GM18868 (cell line): ENCODE measurements at regions not wholly inside any gene's neighbourhood (a gene's known extent, or its start where the extent isn't known, plus 50 kb on each side); places are given as distances from the start of the nearest gene placed in this dataset.
A peak's percentile ranks its signal among the peaks of the same experiment; 100 is the strongest.

Experiments used
- ATAC-seq: cut with Tn5 transposase; IDR thresholded peaks from one replicate; pipeline ENCODE4 v1.9.1; 2021; ENCODE audit warnings: mild to moderate bottlenecking, moderate library complexity; ENCODE audit not compliant: unreplicated experiment

GRCh38 chr11:119522609-119523008, 99.6 kb upstream of the THY1 start:
- no peak for ATAC-seq

DNA sequence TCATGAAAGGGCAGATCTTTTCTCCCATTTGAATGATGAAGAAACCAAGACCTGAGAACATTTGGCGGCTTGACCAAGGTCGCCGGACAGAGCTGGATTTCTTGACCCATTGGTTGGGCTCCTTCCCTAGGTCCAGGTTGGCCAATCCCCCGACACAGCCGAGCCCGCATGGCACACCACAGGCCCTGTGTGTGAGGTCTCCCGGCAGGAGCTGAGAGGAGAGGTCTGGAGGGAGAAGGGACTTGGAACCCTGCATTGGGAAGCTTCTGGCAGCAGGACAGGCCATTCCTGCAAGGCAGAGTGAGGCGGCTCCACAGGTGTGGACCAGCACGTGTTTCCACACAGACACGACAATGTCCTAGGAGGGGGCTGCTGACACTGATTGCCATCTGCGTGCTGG, 98.6 kb upstream of the THY1 start:
- no peak for ATAC-seq

DNA sequence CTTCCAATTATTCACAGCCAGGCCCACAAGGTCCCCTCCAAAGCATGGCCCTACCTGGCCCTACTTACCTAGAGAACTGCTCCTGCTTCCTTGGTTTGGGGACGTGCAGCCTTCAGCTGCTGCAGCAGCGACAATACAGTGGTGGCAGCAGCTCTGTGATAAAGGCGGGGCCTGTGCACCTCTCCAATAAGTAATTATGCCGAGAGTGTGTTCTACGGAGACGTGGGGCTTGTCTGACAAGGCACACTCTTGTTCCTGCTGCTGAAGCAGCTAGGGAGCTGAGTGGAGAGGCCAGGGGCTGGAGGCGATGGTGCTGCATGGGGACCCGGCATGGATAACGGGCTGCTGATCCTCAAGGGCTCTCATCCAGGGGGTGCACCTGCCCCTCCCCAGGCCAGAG, 98.0 kb upstream of the THY1 start:
- ATAC-seq: no peak

DNA sequence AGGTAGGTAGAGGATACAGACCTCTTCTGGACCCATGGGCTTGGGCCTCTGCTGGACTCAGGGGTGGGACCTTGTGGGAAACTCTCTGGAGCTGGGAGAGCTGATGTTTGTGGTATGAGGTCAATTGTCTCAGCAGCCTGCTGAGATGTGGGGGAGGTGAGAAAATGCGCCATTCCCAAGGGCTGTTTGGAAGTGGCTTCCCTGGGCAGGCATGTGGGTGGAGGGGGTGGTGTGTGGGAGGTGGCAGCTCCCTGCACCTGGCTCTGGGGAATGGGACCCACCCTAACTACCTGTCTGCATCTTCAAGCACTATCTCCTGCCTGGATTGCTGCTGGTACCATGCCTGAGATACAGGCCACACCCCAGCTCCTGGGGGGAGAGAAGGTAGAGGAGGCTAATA, 97.4 kb upstream of the THY1 start:
- ATAC-seq: no peak

DNA sequence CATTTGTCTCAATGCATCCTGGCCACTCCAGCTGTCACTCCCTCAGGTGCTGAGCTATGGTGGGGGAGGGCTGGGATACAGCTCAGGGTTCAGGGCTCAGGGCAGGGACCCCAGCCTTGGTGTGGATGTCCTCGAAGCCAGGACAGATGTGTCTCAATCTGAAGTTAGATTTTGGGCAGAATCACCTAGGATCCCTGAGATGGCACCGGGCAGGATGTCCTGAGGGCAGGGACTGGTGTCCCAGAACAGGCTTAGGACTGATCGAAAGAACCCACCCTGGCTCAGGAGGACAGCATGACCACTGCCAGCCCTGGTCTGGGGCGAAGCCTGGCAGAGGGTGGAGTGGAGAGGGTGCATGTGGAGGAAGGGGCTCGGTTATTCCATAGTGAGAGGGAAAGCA, 96.8 kb upstream of the THY1 start:
- ATAC-seq: no peak

DNA sequence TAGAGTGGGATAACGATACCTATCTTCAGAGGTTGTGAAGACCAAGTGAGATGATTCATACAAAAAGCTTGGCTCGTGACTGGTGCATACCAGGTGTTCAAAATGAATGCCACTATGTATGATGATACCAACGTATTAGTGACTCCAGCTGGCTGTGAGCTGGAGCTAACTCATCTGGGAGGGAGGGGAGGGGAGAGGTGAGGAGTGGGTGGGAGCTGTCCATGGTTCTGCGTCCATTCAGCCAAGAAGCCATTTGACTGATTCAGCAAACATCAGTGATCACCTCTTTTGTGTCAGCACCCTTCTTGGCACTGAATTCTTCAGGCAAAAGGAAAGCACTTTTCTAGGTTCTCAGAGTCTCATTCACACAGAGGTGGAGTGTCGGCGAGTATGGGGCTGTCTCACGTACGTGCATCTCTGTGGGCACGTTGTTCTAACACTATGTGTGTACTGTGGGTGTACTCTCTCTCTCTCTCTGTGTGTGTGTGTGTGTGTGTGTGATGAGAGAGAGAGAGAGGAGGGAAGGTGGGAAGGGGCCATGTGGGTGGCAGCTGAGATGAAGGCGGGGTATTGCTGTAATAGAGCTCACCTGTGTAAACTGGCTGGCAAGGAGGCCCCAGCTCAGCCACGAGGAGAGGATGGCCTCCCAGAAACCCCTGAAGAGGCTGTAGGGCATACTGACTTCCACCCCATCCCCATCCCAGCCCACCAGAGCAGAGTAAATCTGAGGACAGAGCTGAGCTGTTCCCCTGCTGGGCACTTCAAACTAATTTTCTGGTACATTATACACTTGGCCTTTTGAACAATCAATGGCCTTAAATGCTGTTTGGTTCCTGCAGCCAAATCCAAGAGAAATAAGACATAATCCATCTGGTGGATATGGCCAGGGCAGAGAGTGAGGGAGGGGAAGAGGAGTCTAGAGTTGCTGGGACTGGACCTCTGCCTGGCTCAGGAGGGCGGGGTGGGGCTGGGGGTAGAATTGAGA, 96.1 kb upstream of the THY1 start:
- no peak for ATAC-seq

GRCh38 chr11:119515771-119516400, 92.9 kb upstream of the THY1 start:
- no peak for ATAC-seq

- ATAC-seq: no peak
Observed at GRCh38 chr11:119513806-119514170, 90.8 kb upstream of the THY1 start.

- no peak for ATAC-seq
Observed at GRCh38 chr11:119513131-119513805, 90.3 kb upstream of the THY1 start.

DNA sequence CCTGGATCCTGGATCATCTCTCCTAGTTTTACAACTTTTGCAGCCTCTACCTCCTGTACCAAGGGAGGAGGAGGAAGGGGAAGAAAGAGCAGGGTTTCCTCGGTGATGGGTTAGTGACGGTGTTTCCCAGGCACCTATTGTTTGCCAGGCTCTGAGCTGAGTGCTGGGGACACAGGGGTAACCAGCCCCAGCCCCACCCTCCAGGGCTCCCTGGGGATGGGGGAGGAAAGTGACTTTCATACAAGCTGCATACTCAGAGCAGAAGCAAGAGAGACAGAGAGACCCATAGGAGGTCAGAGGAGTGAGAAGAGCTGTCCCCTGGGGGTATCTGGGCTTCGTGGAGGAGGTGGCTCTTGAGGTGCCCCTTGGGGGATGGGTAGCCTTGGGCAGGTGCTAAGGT, 89.4 kb upstream of the THY1 start:
- ATAC-seq: peak; percentile 52

- no peak for ATAC-seq
Observed at GRCh38 chr11:119511614-119512306, 88.8 kb upstream of the THY1 start.

- peak; percentile 91 for ATAC-seq
Observed at GRCh38 chr11:119509969-119510401, 87.0 kb upstream of the THY1 start.

DNA sequence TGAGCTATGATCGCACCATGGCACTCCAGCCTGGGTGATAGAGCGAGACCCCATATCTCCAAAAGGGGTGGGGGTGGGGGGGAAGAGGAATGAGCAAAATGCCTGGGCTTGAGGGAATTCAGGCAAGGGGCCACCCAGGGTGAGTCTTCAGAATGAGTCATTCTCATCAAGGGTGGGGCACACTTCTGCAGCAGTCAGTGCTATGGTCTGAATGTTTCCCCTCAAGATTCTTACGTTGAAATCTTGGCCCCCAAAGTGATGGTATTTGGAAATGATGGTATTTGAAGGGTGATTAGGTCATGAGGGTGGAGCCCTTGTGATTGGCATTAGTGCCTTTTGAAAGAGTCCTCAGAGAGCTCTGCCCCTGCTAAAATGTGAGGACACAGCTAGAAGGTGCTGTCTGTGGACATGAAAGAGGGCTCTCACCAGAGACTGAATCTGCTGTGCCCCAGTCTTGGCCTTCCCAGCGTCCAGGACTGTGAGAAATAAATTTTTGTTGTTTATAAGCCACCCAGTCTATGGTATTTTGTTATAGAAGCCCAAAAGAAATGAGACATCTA, 86.4 kb upstream of the THY1 start:
- no peak for ATAC-seq

DNA sequence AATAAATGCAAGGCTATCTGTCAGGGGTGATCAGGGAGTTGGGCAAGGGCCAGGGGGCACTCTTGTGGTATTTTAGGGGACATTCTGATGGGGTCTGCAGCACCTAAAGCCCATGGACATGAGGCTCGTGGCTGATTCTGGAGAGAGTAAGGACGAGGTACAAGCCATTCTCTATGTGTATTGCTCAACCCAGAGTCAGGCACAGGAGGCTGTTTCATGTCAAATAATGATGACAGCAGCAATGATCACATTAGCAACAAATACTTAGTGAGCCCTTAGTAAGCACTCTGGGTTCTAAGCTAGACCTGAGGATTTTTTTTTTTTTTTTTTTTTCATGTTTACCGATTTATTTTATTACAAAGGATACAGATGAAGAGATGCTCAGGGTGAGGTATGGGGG, 83.5 kb upstream of the THY1 start:
- ATAC-seq: no peak

DNA sequence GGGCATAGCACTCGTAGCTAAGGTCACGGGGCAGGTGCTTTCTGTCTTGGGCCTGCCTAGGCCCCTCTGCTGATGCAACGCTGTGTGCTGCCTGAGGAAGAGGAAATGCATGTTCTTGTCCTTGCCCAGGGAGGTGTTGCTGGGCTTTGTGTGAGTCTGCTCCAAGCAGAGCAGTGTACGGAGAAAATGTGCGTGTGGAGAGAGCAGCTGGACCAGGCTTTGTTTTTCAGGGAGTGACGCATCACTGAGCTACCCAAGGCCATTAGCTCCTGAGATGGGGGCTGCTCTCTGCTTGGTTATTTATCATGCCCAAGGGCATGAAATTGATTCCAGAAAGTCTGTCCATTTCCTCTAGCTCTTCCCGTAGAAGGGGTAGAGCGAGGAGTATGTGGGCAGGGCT, 82.9 kb upstream of the THY1 start:
- ATAC-seq: no peak

DNA sequence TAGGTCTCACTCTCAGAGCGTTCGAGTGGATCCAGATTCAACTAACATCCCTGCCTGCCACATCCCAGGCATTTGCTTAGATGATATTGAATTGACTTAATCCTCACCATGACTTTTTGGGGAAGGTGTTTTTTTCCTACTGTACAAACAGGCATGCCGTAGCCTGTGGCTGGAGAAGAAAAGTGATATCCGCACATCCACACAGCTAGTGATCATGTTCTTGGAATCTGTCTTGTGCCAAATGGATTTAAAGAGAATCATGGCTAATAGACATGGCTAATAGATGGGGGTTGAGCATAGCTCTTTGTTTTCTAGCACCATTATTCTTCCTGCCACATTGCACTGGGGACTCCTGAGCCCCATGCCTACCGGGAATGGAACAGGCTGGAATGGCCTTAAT, 82.1 kb upstream of the THY1 start:
- ATAC-seq: no peak

GRCh38 chr11:119504371-119504770, 81.4 kb upstream of the THY1 start:
- no peak for ATAC-seq

DNA sequence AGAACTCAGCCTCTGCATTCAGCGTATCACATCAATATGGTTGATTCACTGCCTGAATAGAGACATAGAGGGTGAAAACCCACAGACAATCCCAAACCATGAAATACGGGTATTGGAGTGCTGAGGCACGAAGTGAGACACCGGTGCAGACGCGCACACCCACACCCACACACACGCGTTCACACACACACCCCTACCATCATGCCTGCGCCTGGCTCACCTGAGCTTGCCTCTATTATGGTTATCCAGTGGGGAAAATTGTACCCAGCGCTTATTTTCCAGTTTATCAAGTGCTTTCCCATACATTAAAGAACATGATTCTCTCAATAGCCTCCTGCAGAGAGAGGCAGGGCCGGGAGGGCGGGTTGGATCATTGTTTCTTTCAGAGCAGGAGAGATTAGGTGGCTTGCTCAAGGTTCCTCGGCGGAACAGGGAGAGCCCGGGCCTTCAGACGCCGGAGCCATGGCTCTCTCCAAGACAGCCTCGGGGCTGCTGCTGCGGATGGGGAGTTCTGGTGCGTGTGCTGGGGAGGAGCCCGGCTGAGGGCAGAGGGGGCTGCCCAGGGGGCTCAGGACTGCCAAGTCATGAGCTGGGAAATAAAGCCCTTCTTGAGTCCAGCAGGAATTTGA, 78.9 kb upstream of the THY1 start:
- ATAC-seq: no peak

DNA sequence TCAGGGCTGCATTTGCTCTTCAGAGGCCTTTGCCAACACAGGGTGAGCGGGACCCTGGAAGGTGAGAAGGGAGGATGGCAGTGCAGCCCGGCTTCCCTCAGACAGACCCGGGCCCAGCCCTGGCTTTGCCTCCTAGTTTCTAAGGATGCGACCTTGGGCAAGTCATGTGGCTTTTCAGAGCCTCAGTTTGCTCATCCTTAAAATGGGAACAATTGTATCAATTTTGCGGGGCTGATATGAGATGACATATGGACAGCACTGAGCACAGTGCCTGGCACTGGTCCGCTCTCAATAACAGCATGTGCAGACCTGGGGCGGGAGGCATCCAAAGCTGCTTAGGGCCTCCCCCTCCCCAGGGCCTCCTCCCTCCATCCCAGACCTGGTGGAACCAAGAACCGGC, 74.7 kb upstream of the THY1 start:
- ATAC-seq: no peak

GRCh38 chr11:119496997-119497396, 74.0 kb upstream of the THY1 start:
- no peak for ATAC-seq
